BE2C (cell line): ENCODE measurements at regions not wholly inside any gene's neighbourhood (a gene's known extent, or its start where the extent isn't known, plus 50 kb on each side); places are given as distances from the start of the nearest gene placed in this dataset.
"Not testable (repeated sequence)": the region's sequence is repeated elsewhere in the genome, so short reads cannot be mapped to it uniquely, and the experiment has no call there.

Experiments
- DNase-seq: peaks from one replicate; pipeline ENCODE4 v3.0.0-alpha.2; 2020
- H3K27me3 ChIP-seq: fragments of 250-450 bp; sonication (Bioruptor Pico); 2 replicates; pipeline ENCODE4 v1.5.1; 2020; ENCODE audit warnings: mild to moderate bottlenecking
- H3K36me3 ChIP-seq: fragments of 250-450 bp; sonication (Bioruptor Pico); 2 replicates; pipeline ENCODE4 v1.5.1; 2020; ENCODE audit warnings: mild to moderate bottlenecking
- H3K4me1 ChIP-seq: fragments of 250-450 bp; sonication (Bioruptor Pico); 2 replicates; pipeline ENCODE4 v1.5.1; 2020
- H3K4me3 ChIP-seq: 2 replicates; pipeline ENCODE4 v1.5.1; 2011; ENCODE audit warnings: low read depth, low read length
- H3K9me3 ChIP-seq: fragments of 250-450 bp; sonication (Bioruptor Pico); 2 replicates; pipeline ENCODE4 v1.5.1; 2020
- CTCF ChIP-seq: IDR thresholded peaks from 2 replicates; pipeline ENCODE4 v1.5.1; 2012; ENCODE audit warnings: mild to moderate bottlenecking, low read depth, low read length

- no peaks in the 10 kb centered on the region for H3K27me3 ChIP-seq
- no peak for DNase-seq
- TF ChIP-seq CTCF = no peak
These were observed 242.3 kb downstream of the CCER1 start for GRCh38 chr12:90712671-90713070.

GRCh38 chr12:90710711-90711110 is 244.3 kb downstream of the CCER1 start:
- no peak for DNase-seq
- no peaks in the 10 kb centered on the region for H3K4me1 ChIP-seq
- H3K9me3 ChIP-seq = no peaks in the 10 kb centered on the region
- TF ChIP-seq CTCF = no peak
- H3K27me3 ChIP-seq = no peaks in the 10 kb centered on the region
- no peak overlapping the region for H3K4me3 ChIP-seq
- no peaks in the 10 kb centered on the region for H3K36me3 ChIP-seq

More at GRCh38 chr12:90712671-90713070, 242.3 kb downstream of the CCER1 start:
- Histone ChIP-seq H3K9me3 (no peaks in the 10 kb centered on the region), H3K4me1 (no peaks in the 10 kb centered on the region), H3K4me3 (no peak overlapping the region), H3K36me3 (no peaks in the 10 kb centered on the region)

DNA sequence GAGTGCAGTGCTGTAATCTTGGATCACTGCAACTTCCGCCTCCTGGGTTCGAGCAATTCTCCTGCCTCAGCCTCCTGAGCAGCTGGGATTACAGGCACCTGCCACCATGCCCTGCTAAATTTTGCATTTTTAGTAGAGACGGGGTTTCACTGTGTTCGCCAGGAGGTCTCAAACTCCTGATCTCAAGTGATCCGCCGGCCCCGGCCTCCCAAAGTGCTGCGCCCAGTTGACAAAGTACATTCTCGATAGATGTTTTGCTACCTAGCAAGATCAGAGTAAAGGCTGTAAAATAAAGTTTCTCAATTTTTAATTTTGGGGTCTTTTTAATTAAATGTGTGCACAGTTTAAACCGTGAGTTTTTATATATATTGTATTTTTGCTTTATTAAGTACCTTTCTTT is 248.9 kb downstream of the CCER1 start:
- H3K36me3 ChIP-seq = no peaks in the 10 kb centered on the region
- no peak for TF ChIP-seq CTCF
- no peak overlapping the region for H3K4me3 ChIP-seq
- no peaks in the 10 kb centered on the region for H3K9me3 ChIP-seq
- H3K4me1 ChIP-seq = no peaks in the 10 kb centered on the region
- no peaks in the 10 kb centered on the region for H3K27me3 ChIP-seq
- DNase-seq = no peak

DNA sequence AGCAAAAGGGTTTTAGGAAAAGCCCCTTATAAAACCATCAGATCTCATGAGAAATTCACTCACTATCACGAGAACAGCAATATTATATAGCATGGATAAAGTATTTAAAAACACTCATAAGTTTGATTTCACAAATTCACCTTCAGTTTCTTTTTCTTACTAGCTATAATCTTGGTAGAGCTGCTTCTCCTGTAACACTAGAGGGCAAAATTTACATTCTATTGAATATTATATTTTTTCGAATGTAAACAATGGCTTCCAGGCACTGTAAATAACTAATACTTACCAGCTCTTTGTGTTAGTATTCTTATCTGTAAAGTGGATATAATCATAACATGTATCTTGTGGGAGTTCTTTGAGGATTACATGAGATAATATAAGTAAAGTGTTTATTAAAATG is 259.6 kb downstream of the CCER1 start:
- no peaks in the 10 kb centered on the region for H3K9me3 ChIP-seq
- H3K4me1 ChIP-seq = no peaks in the 10 kb centered on the region
- TF ChIP-seq CTCF = peak; percentile 25; the same call in 1 of the 2 replicates
- DNase-seq = no peak
- H3K27me3 ChIP-seq = no peaks in the 10 kb centered on the region
- H3K4me3 ChIP-seq = no peak overlapping the region
- no peaks in the 10 kb centered on the region for H3K36me3 ChIP-seq

GRCh38 chr12:90690120-90690519 is 264.9 kb downstream of the CCER1 start:
- Histone ChIP-seq H3K36me3 (no peaks in the 10 kb centered on the region), H3K4me1 (no peaks in the 10 kb centered on the region), H3K9me3 (no peaks in the 10 kb centered on the region), H3K27me3 (no peaks in the 10 kb centered on the region), H3K4me3 (no peak overlapping the region)
- DNase-seq = no peak
- TF ChIP-seq CTCF = no peak

DNA sequence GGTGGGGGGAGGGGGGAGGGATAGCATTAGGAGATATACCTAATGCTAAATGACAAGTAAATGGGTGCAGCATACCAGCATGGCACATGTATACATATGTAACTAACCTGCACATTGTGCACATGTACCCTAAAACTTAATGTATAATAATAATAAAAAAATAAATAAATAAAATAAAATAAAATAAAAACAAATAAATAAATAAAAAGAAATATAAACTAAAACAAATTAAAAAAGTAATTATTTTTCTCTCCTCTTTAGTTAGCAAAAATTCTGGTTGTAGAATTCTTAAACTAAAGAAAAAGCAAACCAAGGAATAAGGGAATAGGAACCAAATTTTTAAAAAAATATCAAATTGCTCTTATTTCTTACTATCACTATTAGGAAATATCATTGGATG is 267.3 kb downstream of the CCER1 start:
- H3K27me3 ChIP-seq, DNase-seq, H3K4me1 ChIP-seq, H3K36me3 ChIP-seq, H3K4me3 ChIP-seq, H3K9me3 ChIP-seq: not testable (repeated sequence)

DNA sequence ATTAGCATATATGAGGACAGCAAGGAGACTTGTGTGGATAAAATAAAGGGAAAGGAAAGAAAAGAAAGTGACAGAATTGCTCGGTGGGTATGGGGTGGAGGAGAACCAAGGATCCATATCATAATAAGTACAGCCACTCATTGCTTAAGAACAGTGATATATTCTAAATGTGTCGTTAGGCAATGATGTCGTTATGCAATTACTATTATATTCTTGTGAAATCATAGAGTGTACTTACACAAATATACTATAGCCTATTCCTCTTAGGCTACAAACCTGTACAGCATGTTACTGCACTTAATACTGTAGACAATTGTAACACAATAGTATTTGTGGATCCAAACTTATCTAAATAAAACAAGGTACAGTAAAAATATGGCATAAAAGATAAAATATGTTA is 271.1 kb downstream of the CCER1 start:
- no peaks in the 10 kb centered on the region for H3K4me1 ChIP-seq
- H3K9me3 ChIP-seq = no peaks in the 10 kb centered on the region
- H3K36me3 ChIP-seq = no peaks in the 10 kb centered on the region
- no peaks in the 10 kb centered on the region for H3K27me3 ChIP-seq
- no peak overlapping the region for H3K4me3 ChIP-seq
- DNase-seq = no peak
- no peak for TF ChIP-seq CTCF
